ENCODE measurements at regions not wholly inside any gene's neighbourhood (a gene's known extent, or its start where the extent isn't known, plus 50 kb on each side); places are given as distances from the start of the nearest gene placed in this dataset.

GRCh38 chr5:9864791-9865190 is 234.6 kb upstream of the TAS2R1 start:
- Mint-ChIP-seq H3K36me3 (no peaks in the 10 kb centered on the region), H3K27me3 (no peaks in the 10 kb centered on the region), H3K4me3 (no peak overlapping the region), H3K4me1 (no peaks in the 10 kb centered on the region), H3K27ac (no peak overlapping the region), H3K9me3 (peaks cover 7 to 30% (median 18%) of the 10 kb centered on the region in 3 donors)

- no peaks in the 10 kb centered on the region for H3K4me1 Mint-ChIP-seq
- H3K9me3 Mint-ChIP-seq, result peaks cover 7 to 23% (median 14%) of the 10 kb centered on the region in 3 donors
- H3K36me3 Mint-ChIP-seq, result no peaks in the 10 kb centered on the region
- H3K27me3 Mint-ChIP-seq, result no peaks in the 10 kb centered on the region
- no peak overlapping the region for H3K27ac Mint-ChIP-seq
- no peak overlapping the region for H3K4me3 Mint-ChIP-seq
These were observed 233.3 kb upstream of the TAS2R1 start for GRCh38 chr5:9863486-9863885.

- H3K4me3 Mint-ChIP-seq, result no peak overlapping the region
- H3K36me3 Mint-ChIP-seq, result no peaks in the 10 kb centered on the region
- H3K27me3 Mint-ChIP-seq, result no peaks in the 10 kb centered on the region
- peaks cover 8 to 23% (median 12%) of the 10 kb centered on the region in 3 donors for H3K9me3 Mint-ChIP-seq
- H3K27ac Mint-ChIP-seq, result no peak overlapping the region
- no peaks in the 10 kb centered on the region for H3K4me1 Mint-ChIP-seq
These were observed 231.6 kb upstream of the TAS2R1 start for GRCh38 chr5:9861666-9862256.

GRCh38 chr5:9859808-9860207 is 229.7 kb upstream of the TAS2R1 start:
- Mint-ChIP-seq H3K4me1 (no peaks in the 10 kb centered on the region), H3K27ac (no peak overlapping the region), H3K4me3 (no peak overlapping the region), H3K36me3 (no peaks in the 10 kb centered on the region), H3K27me3 (no peaks in the 10 kb centered on the region), H3K9me3 (peaks cover 2 to 13% (median 7%) of the 10 kb centered on the region in 3 donors)

GRCh38 chr5:9858043-9858442 is 227.9 kb upstream of the TAS2R1 start:
- no peaks in the 10 kb centered on the region for H3K36me3 Mint-ChIP-seq
- no peak overlapping the region for H3K27ac Mint-ChIP-seq
- peaks cover 2 to 13% (median 5%) of the 10 kb centered on the region in 3 donors for H3K9me3 Mint-ChIP-seq
- H3K4me1 Mint-ChIP-seq, result no peaks in the 10 kb centered on the region
- no peaks in the 10 kb centered on the region for H3K27me3 Mint-ChIP-seq
- no peak overlapping the region for H3K4me3 Mint-ChIP-seq

GRCh38 chr5:9853309-9853708 is 223.2 kb upstream of the TAS2R1 start:
- H3K27ac Mint-ChIP-seq, result no peak overlapping the region
- H3K4me3 Mint-ChIP-seq, result no peak overlapping the region
- H3K9me3 Mint-ChIP-seq, result peaks cover 3 to 13% (median 5%) of the 10 kb centered on the region in 3 donors
- no peaks in the 10 kb centered on the region for H3K36me3 Mint-ChIP-seq
- H3K4me1 Mint-ChIP-seq, result no peaks in the 10 kb centered on the region
- H3K27me3 Mint-ChIP-seq, result no peaks in the 10 kb centered on the region

GRCh38 chr5:9852671-9853070 is 222.5 kb upstream of the TAS2R1 start:
- Mint-ChIP-seq H3K4me1 (no peaks in the 10 kb centered on the region), H3K36me3 (no peaks in the 10 kb centered on the region), H3K4me3 (no peak overlapping the region), H3K27ac (no peak overlapping the region), H3K27me3 (no peaks in the 10 kb centered on the region), H3K9me3 (peaks cover 3 to 13% (median 5%) of the 10 kb centered on the region in 3 donors)

GRCh38 chr5:9851458-9851857 is 221.3 kb upstream of the TAS2R1 start:
- no peaks in the 10 kb centered on the region for H3K4me1 Mint-ChIP-seq
- H3K27me3 Mint-ChIP-seq, result no peaks in the 10 kb centered on the region
- no peaks in the 10 kb centered on the region for H3K36me3 Mint-ChIP-seq
- H3K9me3 Mint-ChIP-seq, result peaks cover 2 to 11% (median 5%) of the 10 kb centered on the region in 3 donors
- H3K4me3 Mint-ChIP-seq, result no peak overlapping the region
- H3K27ac Mint-ChIP-seq, result no peak overlapping the region

- peaks cover 2 to 9% (median 2%) of the 10 kb centered on the region in 3 donors for H3K9me3 Mint-ChIP-seq
- H3K27ac Mint-ChIP-seq, result no peak overlapping the region
These were observed 220.3 kb upstream of the TAS2R1 start for GRCh38 chr5:9850456-9850855.

GRCh38 chr5:9847631-9848030 is 217.5 kb upstream of the TAS2R1 start:
- peaks cover 2% of the 10 kb centered on the region for H3K36me3 Mint-ChIP-seq
- H3K4me3 Mint-ChIP-seq, result no peak overlapping the region
- peaks cover 3 to 9% (median 4%) of the 10 kb centered on the region in 3 donors for H3K9me3 Mint-ChIP-seq
- H3K27ac Mint-ChIP-seq, result no peak overlapping the region
- no peaks in the 10 kb centered on the region for H3K27me3 Mint-ChIP-seq
- H3K4me1 Mint-ChIP-seq, result no peaks in the 10 kb centered on the region

More at GRCh38 chr5:9850456-9850855, 220.3 kb upstream of the TAS2R1 start:
- Mint-ChIP-seq H3K36me3 (no peaks in the 10 kb centered on the region), H3K4me3 (no peak overlapping the region), H3K4me1 (no peaks in the 10 kb centered on the region), H3K27me3 (no peaks in the 10 kb centered on the region)

- H3K27ac Mint-ChIP-seq, result no peak overlapping the region
- no peak overlapping the region for H3K4me3 Mint-ChIP-seq
- H3K9me3 Mint-ChIP-seq, result peaks cover 3 to 14% (median 10%) of the 10 kb centered on the region in 3 donors
These were observed 215.0 kb upstream of the TAS2R1 start for GRCh38 chr5:9845185-9845584.

GRCh38 chr5:9841516-9842170 is 211.5 kb upstream of the TAS2R1 start:
- no peaks in the 10 kb centered on the region for H3K4me1 Mint-ChIP-seq
- no peak overlapping the region for H3K4me3 Mint-ChIP-seq
- H3K27me3 Mint-ChIP-seq, result no peaks in the 10 kb centered on the region
- peaks cover 1 to 16% (median 10%) of the 10 kb centered on the region in 3 donors for H3K9me3 Mint-ChIP-seq
- H3K27ac Mint-ChIP-seq, result no peak overlapping the region
- H3K36me3 Mint-ChIP-seq, result peaks cover 2% of the 10 kb centered on the region

More at GRCh38 chr5:9845185-9845584, 215.0 kb upstream of the TAS2R1 start:
- H3K4me1 Mint-ChIP-seq, result no peaks in the 10 kb centered on the region
- no peaks in the 10 kb centered on the region for H3K27me3 Mint-ChIP-seq
- H3K36me3 Mint-ChIP-seq, result peaks cover 2% of the 10 kb centered on the region

GRCh38 chr5:9838916-9839315 is 208.8 kb upstream of the TAS2R1 start:
- no peaks in the 10 kb centered on the region for H3K4me1 Mint-ChIP-seq
- H3K36me3 Mint-ChIP-seq, result peaks cover 2% of the 10 kb centered on the region
- H3K27me3 Mint-ChIP-seq, result no peaks in the 10 kb centered on the region
- H3K27ac Mint-ChIP-seq, result no peak overlapping the region
- H3K4me3 Mint-ChIP-seq, result no peak overlapping the region
- H3K9me3 Mint-ChIP-seq, result peaks cover 1 to 16% (median 10%) of the 10 kb centered on the region in 3 donors

- H3K4me3 Mint-ChIP-seq, result peak overlapping the region in 1 of 4 donors; percentile 8
- no peaks in the 10 kb centered on the region for H3K4me1 Mint-ChIP-seq
- no peaks in the 10 kb centered on the region for H3K27me3 Mint-ChIP-seq
- H3K27ac Mint-ChIP-seq, result no peak overlapping the region
- H3K9me3 Mint-ChIP-seq, result peaks cover 0 to 7% (median 2%) of the 10 kb centered on the region in 3 donors
- H3K36me3 Mint-ChIP-seq, result no peaks in the 10 kb centered on the region
These were observed 205.0 kb upstream of the TAS2R1 start for GRCh38 chr5:9834871-9835770.

GRCh38 chr5:9833871-9834270 is 203.7 kb upstream of the TAS2R1 start:
- H3K4me1 Mint-ChIP-seq, result no peaks in the 10 kb centered on the region
- no peaks in the 10 kb centered on the region for H3K36me3 Mint-ChIP-seq
- peaks cover 0 to 7% (median 2%) of the 10 kb centered on the region in 3 donors for H3K9me3 Mint-ChIP-seq
- H3K4me3 Mint-ChIP-seq, result no peak overlapping the region
- no peaks in the 10 kb centered on the region for H3K27me3 Mint-ChIP-seq
- H3K27ac Mint-ChIP-seq, result no peak overlapping the region

Measured in IgD-negative memory B cell (primary cell).